ENCODE measurements at regions not wholly inside any gene's neighbourhood (a gene's known extent, or its start where the extent isn't known, plus 50 kb on each side); places are given as distances from the start of the nearest gene placed in this dataset.
"Not testable (repeated sequence)": the region's sequence is repeated elsewhere in the genome, so short reads cannot be mapped to it uniquely, and the experiment has no call there.

DNA sequence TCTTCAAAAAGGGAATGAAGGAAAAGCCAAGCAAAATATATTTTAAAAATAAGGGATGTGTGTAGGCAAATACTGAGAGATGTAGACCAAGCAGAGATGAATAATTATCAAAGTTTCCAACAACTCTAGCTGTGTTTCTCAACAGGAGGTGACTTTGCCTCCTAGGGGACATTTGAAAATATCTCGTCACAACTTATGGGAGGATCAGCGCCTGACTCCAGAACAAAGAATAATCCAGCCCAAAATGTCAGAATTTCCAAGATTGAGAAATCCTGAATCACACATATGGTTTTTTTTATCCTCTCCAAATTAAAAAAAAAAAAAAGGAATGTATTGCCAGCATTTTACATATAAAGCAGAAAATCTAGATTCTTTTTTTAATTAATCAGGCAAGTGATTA is 241.2 kb upstream of the ZFP64 start:
- no peak for DNase-seq (ENCODE audit: low read depth)
- H3K4me3 ChIP-seq (ENCODE audit: low read depth, low read length), result no peak overlapping the region
- TF ChIP-seq, protein P1, sequence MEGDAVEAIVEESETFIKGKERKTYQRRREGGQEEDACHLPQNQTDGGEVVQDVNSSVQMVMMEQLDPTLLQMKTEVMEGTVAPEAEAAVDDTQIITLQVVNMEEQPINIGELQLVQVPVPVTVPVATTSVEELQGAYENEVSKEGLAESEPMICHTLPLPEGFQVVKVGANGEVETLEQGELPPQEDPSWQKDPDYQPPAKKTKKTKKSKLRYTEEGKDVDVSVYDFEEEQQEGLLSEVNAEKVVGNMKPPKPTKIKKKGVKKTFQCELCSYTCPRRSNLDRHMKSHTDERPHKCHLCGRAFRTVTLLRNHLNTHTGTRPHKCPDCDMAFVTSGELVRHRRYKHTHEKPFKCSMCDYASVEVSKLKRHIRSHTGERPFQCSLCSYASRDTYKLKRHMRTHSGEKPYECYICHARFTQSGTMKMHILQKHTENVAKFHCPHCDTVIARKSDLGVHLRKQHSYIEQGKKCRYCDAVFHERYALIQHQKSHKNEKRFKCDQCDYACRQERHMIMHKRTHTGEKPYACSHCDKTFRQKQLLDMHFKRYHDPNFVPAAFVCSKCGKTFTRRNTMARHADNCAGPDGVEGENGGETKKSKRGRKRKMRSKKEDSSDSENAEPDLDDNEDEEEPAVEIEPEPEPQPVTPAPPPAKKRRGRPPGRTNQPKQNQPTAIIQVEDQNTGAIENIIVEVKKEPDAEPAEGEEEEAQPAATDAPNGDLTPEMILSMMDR (IDR thresholded peaks at IDR 0.05; ENCODE audit: insufficient read depth, low read depth, low read length), result no peak

DNA sequence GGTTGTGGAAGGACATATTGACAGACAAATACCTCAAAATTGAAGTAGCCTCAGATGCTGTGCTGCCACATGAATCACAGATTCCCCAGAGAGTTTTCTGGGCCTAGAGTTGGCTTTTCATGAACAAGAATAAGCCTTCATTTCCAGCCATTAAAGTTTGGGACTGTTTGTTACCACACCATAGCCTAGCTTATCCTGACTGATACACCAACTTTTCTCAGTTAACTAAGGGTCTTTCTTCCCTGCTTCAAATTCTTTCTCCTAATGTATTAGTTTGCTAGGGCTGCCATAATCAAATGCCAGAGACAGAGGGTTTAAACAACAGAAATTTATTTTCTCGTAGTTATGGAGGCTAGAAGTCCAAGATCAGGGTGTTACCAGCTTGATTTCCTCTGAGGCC is 237.4 kb upstream of the ZFP64 start:
- no peak overlapping the region for H3K4me3 ChIP-seq (ENCODE audit: low read depth, low read length)
- TF ChIP-seq, protein P1 (IDR thresholded peaks at IDR 0.05; ENCODE audit: insufficient read depth, low read depth, low read length), result no peak
- DNase-seq (ENCODE audit: low read depth), result no peak

DNA sequence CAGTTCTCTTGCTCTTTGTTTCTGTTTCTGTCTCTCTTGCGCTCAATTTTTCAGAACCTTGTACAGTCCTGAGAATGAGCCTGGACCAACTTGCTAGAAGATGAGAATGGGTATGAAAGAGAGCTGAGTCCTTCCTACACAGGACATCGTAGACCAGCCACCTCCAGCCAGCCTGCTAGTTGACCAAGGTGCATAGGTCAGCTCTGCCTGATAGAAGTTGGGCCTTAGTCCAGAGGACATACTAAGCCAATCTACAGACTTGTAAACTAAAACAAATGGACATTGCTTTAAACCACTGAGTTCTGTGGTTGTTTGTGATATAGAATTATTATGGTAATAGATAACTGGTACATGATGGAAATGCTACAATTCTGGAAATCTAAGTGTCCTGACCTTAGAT is 236.4 kb upstream of the ZFP64 start:
- DNase-seq (ENCODE audit: low read depth), result no peak
- TF ChIP-seq, protein P1 (IDR thresholded peaks at IDR 0.05; ENCODE audit: insufficient read depth, low read depth, low read length), result no peak
- H3K4me3 ChIP-seq (ENCODE audit: low read depth, low read length), result no peak overlapping the region

DNA sequence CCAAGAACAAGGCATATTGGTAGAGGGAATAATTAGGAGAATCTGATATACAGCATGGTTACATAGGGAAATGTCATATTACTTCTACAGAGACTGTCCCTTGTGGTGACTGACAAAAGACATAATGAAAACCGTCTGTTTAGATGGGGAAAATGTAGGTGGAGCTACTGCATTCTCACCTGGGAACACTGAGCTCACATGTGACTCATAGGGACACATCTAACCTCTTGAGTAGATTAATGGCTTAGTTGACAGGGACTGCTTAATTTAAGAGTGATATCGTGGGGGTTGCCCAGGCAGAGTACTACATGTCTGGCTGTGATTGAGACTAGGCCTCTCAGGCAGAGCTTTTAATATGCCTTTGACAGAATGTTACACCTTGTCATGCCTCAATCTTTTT is 235.3 kb upstream of the ZFP64 start:
- TF ChIP-seq, protein P1 (IDR thresholded peaks at IDR 0.05; ENCODE audit: insufficient read depth, low read depth, low read length), result no peak
- DNase-seq (ENCODE audit: low read depth), result no peak
- H3K4me3 ChIP-seq (ENCODE audit: low read depth, low read length), result no peak overlapping the region

DNA sequence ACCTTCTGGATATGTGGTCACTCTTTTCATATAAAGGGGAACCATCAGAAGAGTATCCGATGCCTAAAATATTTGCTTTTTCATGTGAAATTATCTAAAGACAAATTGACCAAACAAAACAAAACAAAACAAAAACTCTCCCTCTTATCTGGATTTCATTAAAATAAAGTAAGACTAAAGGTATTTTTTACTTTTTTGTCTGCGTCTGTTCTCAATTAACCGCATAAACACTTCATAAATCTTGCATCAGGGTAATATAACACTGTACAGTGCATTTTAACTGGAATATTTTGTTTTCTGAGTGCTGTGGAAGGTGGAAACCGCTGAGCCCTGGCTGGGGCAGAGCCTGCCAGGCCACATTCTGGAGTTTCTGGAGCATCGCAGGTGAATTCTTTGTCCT is 234.1 kb upstream of the ZFP64 start:
- TF ChIP-seq, protein P1 (IDR thresholded peaks at IDR 0.05; ENCODE audit: insufficient read depth, low read depth, low read length), result no peak
- no peak for DNase-seq (ENCODE audit: low read depth)
- no peak overlapping the region for H3K4me3 ChIP-seq (ENCODE audit: low read depth, low read length)

DNA sequence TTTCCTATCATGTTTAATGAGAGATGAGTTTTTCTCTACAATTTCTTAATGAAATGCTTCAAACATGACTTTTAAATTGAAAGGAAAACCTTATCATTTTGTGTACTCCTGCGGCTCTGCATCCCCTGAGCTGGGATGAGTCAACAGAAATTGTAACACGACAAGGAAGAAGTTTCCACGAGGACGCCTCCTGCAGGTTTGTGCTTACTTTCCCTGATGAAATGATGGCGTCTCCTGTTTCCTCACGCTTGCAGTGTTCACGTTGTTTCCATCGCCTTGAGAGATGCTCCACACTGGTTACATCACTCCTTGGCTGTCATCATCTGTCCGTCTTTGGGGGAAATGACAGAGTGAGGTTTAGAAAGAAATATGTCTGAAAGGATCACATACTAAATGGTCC is 233.7 kb upstream of the ZFP64 start:
- peak; percentile 22 for DNase-seq (ENCODE audit: low read depth)
- no peak overlapping the region for H3K4me3 ChIP-seq (ENCODE audit: low read depth, low read length)
- TF ChIP-seq, protein P1 (IDR thresholded peaks at IDR 0.05; ENCODE audit: insufficient read depth, low read depth, low read length), result no peak

DNA sequence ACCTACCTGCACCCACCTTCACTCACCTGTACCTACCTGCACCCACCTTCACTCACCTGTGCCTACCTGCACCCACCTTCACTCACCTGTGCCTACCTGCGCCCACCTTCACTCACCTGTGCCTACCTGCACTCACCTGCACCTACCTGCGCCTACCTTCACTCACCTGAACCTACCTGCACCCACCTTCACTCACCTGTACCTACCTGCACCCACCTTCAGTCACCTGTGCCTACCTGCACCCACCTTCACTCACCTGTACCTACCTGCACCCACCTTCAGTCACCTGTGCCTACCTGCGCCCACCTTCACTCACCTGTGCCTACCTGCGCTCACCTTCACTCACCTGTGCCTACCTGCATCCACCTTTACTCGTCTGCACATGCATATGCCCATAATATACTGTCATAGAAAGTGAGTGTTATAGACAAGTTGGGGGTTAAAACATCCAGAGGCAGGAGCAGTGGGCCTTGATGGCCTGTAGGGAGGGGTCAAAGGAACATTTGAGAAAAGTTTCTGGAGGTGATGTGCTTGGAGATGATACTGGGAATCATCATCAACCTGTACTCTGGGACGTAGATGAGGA is 232.9 kb upstream of the ZFP64 start:
- not testable (repeated sequence) for DNase-seq (ENCODE audit: low read depth); H3K4me3 ChIP-seq (ENCODE audit: low read depth, low read length)

DNA sequence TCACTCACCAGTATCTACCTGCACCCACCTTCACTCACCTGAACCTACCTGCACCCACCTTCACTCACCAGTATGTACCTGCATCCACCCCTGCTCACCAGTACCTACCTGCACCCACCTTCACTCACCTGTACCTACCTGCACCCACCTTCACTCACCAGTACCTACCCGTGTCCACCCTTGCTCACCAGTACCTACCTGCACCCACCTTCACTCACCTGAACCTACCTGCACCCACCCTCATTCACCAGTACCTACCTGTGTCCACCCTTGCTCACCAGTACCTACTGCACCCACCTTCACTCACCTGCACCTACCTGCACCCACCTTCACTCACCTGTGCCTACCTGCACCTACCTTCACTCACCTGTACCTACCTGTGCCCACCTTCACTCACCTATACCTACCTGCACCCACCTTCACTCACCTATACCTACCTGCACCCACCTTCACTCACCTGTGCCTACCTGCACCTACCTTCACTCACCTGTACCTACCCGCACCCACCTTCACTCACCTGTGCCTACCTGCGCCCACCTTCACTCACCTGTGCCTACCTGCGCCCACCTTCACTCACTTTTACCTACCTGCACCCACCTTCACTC is 232.1 kb upstream of the ZFP64 start:
- H3K4me3 ChIP-seq (ENCODE audit: low read depth, low read length); DNase-seq (ENCODE audit: low read depth): not testable (repeated sequence)
